ENCODE measurements at regions not wholly inside any gene's neighbourhood (a gene's known extent, or its start where the extent isn't known, plus 50 kb on each side); places are given as distances from the start of the nearest gene placed in this dataset.
A peak's percentile ranks its signal among the peaks of the same experiment; 100 is the strongest.
"Not testable (repeated sequence)": the region's sequence is repeated elsewhere in the genome, so short reads cannot be mapped to it uniquely, and the experiment has no call there.

DNA sequence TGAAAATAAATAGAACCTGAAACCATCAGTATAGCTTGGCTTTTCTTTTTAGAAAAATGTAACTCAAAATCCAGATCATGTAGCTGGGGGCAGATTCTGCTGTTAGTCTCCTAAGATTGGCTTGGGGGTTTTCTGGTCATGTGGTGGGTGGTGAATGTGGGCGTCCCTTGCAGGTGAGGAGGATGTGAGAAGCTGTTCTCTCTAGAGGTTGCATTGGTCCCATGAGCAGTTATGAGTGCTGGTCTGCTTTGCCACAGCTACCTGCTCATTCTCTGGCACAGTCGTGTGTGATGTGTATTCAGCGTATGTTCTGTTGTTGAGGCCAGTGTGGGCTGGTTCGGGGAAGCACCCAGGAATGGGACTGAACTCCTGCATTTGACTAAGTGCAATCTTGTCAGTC is 466.8 kb downstream of the DIRAS2 start:
- no peak for DNase-seq

- DNase-seq, result no peak
These were observed 465.7 kb downstream of the DIRAS2 start for GRCh38 chr9:90176901-90177300.

GRCh38 chr9:90180381-90180780 is 462.2 kb downstream of the DIRAS2 start:
- no peak for DNase-seq

GRCh38 chr9:90188656-90189055 is 454.0 kb downstream of the DIRAS2 start:
- DNase-seq, result no peak

DNA sequence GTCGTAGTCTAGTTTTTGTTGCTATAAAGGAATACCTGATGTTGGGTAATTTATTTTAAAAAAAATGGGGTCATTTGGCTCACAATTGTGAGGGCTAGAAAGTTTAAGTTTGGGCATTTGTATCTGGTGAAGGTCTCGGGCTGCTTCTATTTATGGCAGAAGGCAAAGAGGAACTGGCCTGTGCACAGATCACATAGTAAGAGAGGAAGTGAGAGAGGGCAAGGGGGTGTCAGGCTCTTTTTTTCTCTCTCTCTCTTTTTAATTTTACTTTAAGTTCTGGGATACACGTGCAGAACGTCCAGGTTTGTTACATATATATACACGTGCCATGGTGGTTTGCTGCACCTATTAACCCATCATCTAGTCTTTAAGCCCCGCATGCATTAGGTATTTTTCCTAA is 453.3 kb downstream of the DIRAS2 start:
- no peak for DNase-seq

DNA sequence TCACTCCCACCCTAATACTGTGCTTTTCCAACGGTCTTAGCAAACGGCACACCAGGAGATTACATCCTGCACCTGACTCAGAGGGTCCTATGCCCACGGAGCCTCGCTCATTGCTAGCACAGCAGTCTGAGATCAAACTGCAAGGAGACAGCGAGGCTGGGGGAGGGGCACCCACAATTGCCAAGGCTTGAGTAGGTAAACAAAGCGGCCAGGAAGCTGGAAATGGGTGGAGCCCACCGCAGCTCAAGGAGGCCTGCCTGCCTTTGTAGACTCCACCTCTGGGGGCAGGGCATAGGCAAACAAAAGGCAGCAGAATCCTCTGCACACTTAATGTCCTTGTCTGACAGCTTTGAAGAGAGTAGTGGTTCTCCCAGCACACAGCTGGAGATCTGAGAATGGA is 450.2 kb downstream of the DIRAS2 start:
- DNase-seq, result not testable (repeated sequence)

GRCh38 chr9:90198956-90199355 is 443.7 kb downstream of the DIRAS2 start:
- no peak for DNase-seq

GRCh38 chr9:90201766-90202165 is 440.9 kb downstream of the DIRAS2 start:
- DNase-seq, result no peak

GRCh38 chr9:90204128-90204831 is 438.3 kb downstream of the DIRAS2 start:
- no peak for DNase-seq

DNA sequence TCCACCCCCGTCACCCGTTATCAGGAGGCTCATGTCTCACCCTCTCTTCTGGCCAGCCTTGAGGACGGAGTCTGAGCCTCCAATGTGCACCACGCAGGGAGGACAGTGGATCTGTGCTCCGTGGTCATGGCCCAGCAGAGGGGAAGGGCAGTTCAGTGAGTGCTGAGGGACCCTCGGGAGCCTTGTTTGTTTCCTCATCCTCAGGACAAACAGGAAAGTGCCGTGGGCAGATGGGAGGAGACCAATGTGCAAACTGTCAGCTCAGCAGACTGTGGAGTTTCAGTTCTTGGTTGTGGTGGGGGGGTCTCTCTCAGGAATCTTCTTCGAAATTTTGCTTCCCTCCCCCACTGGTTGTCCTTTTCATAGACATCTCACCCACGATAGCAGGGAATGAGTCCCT is 429.6 kb downstream of the DIRAS2 start:
- not testable (repeated sequence) for DNase-seq

DNA sequence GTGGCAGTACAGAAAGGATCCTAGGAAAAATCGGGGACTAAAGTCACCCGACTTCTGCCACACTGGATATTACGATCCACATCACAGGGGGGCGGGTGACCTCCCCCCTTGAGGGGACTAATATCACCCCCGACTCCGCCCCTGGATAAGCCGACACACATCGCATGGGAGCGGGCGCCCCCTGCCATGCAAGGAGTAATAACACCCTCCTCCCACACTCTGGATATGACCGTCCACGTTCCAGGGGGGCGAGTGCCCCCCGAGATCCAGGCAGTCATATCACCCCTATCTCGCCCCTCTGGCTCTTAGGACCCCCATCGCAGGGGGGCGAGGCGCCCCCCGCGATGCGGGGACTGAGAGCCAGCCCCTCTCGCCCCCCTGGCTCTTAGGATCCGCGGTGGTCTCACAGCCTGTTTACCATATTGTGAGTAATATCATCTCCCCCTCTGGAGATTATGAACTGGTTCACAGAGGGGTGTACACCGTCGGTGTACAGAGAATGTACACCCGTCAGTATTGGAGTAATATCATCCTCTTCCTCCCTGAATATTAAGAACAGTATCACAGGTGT is 423.0 kb downstream of the DIRAS2 start:
- DNase-seq, result no peak

- not testable (repeated sequence) for DNase-seq
These were observed 420.7 kb downstream of the DIRAS2 start for GRCh38 chr9:90221899-90222298.

GRCh38 chr9:90226839-90227338 is 415.7 kb downstream of the DIRAS2 start:
- DNase-seq, result peak; percentile 39

DNA sequence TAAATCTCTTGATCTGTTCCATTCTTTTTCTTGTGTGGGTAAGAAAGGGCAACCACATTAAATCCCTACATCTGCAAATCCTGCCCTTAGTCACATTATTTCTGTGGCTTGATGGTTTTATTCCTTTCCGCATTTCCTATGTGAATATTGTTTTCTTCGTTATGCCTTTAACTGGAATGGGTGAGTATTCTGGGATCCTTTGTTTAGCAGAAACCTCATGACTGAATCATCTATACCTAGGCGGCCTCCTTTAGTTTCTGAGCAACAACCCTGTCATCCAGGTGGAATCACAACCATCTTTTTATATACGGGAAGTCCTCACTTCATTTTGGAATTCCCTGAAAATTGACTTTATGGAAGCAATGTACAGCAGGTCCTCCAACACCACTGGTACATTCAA is 409.5 kb downstream of the DIRAS2 start:
- not testable (repeated sequence) for DNase-seq

DNA sequence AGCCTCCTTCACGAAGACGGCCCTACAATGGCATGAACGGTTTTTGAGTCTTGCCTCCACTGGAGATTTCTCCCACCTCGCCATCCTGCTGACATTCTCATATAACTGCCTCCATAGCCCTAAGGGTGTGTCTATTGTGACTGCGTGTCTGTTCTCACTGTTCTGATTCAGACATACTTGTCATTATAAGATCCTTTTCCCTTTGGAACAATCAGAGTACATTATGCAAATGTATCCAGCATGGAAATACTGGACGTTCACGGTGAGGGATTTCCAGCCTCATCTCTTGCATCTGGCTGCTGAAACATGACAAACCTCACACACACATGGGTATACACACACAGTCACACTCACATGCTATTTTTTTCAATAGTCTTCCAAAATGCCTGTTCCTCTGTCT is 402.1 kb downstream of the DIRAS2 start:
- DNase-seq, result no peak

DNA sequence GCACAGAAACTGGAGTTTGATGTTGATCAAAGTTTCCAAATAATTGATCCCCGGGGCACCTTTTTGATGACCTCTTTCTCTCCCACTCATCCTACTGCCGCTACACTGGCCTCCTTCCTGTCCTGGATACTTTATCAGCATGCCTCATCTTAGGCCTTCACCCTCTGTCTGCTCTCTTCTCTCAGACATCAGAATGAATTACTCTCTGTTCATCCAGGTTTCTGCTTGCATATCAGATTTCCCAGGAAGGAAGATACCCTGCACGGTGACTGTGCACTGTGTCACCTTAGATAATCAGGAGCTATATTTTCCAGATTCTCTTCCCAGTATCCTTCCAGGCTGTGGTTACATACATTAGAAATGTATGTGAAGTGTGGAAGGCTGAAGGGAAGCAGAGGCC is 397.0 kb downstream of the DIRAS2 start:
- DNase-seq, result no peak

DNA sequence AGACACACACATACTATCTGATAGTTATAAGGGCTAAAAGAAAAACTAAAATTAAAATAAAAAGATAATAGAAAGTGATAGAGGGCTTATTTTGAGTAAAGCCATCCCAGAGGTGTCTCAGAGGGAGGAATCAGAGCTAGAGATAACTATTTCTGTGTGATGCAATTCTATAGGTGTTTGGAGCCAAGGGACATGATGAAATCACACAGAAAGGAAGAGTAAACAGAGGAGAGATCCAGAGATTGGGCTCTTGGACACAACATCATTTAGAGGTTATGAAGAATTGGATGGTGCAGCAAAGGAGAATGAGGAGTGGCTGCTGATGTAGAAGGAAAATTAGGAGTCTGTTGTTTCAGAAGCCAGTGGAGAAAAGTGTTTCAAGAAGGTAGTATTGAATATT is 393.5 kb downstream of the DIRAS2 start:
- DNase-seq, result no peak

DNA sequence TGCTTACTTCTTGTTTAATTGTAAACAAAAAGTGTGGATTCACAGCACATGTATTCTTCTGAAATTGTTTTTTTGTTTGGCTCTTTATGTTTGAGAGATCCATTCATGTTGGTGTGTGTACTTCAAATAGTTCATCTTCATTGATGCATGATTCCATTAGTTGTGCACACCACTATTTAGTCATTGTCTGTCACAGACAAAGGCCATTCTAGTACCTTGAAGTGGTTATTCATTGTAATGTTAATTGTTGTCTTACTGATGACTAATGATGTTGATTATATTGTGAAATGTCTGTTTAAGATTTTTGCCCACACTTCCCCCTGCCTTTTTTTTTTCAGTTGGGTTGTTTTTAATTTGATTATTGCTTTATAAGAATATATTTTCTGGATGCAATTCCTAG is 391.3 kb downstream of the DIRAS2 start:
- no peak for DNase-seq

- no peak for DNase-seq
These were observed 386.3 kb downstream of the DIRAS2 start for GRCh38 chr9:90256345-90256744.

DNA sequence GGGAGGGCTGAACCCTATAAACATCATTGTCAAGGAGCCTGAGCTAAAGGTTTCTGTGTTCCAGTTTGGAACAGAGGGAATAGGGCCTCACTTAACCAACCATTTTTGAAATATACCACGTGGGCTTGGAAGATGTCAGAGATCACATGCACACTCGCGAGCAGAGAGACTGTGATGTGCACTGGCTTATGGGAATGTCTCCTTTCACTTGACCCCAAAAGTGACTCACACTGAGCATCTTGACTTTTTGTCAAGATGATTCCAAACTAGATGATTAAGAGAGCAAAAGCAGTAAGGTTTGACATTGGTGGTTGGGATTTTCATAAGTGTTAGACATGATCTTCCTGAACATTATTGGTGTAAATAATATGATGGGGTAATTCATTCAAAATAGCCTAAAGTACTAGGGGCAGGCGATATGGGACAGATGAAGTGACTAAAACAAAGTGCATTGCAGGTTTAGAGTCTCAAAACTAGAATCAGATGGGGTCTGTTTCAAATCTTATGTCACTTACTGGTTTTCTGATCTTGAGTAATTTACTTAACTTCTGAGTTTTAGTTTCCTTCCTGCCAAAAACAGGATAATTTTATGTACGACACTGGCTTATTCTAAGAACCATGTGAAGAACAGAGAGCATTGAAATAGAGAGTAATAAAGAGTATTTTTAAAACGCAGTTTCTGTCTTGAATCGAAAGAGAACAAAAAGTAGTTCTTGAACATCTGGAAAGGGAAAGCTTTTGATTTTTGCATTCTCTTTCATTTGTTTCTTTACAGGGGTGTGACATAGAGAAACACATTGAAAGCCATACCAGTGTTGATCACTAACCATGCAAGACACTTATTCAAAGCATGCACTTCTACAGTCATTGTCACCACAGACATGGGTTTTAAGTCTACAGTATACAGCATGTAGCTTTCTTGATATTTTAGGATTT is 383.0 kb downstream of the DIRAS2 start:
- DNase-seq, result no peak

DNA sequence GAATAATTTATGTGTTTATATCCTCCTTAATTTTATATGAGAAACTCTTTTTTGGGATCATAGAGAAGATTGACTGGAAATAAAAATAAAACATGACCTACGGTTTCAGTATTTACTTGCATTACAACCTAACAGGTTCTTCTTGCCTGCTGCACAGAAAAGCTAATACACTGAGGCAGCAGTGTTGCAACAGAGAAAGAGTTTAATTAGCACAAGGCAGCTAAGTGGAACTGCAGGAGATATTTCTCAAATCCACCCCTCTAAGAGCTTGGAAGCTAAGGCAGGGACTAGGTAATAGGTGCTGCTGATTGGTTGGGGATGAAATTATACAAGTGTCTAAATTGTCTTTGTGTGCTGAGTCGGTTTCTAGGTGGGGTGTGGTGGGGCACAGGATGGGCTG is 380.9 kb downstream of the DIRAS2 start:
- DNase-seq, result no peak

DNA sequence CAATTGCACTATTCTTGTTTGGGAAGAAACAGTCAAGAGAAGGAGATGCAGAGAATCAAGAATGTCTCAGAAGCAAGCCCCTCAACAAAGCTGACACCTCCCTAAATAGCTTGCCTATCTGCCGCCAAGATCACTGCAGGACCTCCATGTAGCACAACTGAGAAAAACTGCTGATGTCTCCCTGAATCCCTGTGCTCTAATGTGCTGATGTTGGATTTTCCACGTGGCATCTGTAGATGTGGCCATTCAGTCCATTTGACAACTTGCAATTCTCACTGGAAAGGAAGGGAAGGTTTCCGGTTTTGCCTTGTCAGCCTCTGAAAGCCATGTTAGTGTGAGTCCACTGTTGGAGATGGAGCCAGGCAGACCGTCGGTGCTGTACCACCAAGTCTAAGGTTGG is 374.0 kb downstream of the DIRAS2 start:
- no peak for DNase-seq

GRCh38 chr9:90271707-90272106 is 370.9 kb downstream of the DIRAS2 start:
- DNase-seq, result no peak
